Anterior cingulate cortex (tissue), 58 donors: ENCODE measurements at regions not wholly inside any gene's neighbourhood (a gene's known extent, or its start where the extent isn't known, plus 50 kb on each side); places are given as distances from the start of the nearest gene placed in this dataset.

ENCODE experiments used
- DNase-seq, 58 donors: peaks; one replicate each; lab custom pipeline; 2025; lab: John Stamatoyannopoulos, UW

DNA sequence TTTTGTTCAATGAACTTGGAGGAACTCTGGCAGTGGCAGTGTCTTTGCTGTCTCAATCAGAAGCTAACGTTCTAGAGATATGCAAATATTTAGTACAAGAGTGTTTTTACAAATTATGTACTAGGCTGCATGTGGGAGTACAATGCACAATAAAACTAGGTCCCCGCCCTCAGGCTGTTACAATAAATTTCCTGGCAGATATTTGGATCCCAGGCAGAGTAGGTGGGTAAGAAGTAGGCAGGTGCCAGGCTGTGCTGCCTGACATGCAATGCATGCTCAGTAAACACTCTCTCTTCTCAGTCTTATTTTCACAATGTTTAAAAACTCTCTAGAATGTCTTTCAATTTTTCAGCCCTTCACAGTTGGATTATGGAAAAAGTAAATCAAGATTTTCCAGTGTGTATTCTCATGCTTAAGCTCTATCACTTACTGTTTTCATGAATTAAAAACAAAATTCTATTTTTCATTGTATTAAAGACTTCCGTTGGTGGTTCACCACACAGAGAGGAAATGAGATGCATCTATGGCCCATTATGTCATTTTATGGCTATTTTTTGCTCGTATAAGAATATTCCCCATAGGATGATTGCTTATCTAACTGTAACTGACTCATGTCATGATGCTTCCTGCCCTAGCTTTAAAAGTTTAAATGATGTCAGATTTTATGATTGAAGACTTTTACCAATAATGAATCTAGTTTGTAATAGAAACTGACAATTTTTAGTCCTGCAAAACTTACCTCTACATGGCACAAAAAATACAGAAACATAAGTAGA lies 346.1 kb downstream of the RND3 start:
- no peak for DNase-seq

DNA sequence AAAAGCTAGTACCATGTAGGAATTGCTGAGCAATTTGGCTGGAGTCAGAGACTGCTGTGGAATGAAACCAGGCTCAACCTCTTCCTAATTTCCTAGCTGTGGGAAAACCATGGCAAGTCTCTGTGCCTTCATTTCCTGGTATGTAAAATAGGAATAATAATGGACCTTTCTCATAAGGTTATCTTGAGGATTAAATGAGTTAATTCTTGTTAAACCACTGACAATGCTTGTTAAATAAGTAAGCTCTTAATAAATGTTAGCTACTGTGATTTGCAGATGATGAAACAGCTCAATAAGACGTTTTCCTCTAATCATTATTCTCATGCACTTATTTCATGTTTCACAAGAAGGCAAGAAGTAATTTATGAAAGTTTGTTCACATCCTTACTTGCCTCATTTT lies 346.7 kb downstream of the RND3 start:
- no peak for DNase-seq

DNA sequence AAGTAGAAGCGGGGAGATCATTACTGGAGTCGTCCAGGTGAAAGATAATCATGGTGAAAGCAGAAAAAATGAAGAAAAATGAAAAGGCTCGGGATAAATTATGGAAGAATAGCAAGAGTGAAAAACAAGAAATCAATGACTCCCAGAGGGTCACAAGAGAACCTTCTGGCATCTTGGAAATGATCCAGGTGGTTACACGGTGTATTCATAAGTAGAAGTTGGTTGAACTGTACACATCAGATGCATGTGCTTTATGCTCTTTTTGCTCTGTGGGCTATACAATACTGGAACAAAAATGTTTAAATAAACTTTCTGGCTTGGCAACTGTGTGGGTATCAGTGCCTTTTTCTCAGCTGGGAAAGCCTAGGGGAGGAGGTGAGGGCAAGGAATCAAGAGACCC lies 348.9 kb downstream of the RND3 start:
- no peak for DNase-seq

DNA sequence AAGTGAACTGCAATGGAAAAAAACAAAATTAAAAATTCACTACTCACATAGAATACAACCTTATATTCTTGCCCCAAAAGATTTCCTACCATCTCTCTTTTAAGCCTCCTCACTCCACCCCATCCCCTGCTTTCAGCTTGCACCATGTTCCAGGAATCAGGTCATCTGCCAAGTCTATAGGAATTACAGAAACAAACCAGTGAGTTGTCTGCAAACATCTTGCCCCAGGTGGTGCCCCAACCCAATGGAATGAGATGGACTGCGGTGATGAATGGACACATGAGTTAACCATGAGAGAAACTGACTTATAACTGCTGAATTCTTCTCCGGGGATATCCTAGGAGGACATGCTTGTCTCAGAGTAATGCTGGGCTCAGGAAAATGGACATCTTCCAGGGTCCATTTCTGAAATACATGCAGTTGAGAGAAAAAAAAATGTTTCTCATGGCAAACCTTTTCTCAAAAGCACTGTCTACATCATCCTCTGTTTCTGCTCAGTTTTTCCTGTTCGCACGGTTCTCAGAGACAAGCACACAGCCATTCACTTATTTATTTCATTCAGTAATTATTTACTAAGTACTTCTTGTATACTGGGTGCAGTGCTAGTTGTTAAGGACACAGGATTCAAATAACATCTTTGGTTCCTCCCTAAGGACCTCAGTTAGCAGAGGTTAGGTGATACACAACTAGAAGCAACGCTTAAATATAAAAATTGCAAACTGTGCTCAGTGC lies 350.0 kb downstream of the RND3 start:
- DNase-seq, result no peak

DNA sequence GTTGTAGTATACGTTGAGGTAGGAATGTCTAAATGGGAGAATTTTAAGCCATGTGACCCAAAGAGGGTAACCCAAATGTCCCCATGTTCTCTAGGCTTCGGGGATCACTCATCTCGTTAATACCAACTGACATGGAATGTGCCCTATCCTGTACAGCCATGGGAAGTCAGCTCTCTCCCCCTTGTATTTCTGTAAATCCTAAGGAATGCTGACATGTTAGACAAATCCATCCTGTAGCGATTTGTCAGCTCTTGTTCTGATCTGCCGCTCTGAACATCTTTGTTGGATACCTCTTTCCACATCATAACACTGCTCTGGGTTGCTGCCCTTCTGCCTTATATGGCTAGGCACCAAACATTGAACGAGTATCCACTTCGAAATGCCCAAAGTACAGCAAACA lies 350.6 kb downstream of the RND3 start:
- no peak for DNase-seq

DNA sequence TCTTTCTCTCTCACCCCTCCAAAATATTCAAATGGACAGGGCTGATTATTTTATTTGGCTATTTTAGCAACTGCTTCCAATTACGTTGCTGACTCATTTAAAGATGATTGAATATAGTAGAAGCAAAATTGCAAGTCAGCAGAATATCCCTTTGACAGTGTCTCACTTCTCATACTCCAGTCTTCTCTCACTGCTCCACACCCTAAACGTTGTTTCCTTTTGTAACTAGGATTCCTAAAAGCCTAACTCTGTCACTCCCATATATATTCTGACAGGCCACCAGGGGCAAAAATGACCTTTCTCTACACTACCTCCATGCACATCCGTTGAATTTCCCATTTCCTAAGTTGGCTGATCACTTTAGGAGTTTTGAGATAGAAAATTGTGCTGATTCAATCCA lies 351.1 kb downstream of the RND3 start:
- no peak for DNase-seq

DNA sequence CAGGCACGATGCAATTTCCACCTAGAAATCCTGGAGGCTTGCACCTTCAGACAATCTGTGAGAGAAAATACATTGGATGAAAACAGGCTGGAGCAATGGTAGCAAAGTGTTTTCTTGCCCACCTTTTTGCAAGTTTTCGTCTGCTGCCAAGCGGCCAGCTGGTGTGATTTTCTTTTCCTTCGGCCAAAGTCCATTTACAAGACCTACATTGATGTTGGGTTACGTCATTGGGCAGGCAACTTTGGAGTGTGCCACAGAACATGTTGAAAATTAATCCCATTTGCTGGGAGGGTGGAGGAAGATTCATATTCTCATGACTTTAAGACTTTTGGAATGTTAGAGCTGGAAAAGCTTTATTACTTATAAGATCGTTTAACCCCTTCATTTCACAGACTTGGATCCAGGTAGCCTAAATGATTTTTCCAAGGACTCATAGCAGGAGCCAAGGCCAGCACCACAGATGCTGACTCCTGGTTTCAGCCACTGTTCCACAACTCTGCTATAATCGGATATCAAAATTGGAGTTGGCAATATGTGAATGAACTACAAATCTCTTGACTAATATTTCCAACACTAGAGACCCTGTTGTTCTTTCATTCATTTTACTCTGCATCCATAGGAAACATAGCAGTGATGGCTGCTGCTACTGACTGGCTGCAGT lies 352.1 kb downstream of the RND3 start:
- no peak for DNase-seq

DNA sequence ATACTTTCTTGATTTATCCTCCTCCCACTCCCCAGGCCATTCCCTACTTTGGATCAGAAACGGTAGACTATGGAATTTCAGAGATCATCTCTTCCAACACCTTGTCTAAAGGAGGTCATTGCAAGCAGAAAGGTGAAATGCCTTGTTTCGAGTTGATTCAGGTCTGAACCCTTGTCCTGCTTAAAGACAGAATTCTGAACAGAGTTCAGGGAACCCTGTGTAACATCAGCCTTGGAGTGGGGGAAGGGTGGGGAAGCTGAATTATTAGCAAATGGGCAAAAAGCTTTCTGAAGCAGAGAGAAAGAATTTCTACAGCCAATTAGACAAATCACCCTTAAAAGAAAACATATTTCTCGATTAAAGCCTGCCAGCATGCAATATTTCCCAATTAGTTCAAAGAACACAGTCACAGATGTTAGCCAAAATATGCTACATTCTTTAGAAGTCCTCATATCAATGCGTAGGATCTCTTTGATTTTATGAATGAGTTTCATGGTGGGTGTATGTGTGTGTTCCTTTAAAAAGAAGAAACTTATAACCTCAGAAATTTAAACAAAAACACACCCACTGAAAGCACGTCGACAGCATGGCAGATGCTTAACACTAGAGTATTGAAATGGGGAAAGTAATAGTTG lies 353.1 kb downstream of the RND3 start:
- DNase-seq, result no peak

DNA sequence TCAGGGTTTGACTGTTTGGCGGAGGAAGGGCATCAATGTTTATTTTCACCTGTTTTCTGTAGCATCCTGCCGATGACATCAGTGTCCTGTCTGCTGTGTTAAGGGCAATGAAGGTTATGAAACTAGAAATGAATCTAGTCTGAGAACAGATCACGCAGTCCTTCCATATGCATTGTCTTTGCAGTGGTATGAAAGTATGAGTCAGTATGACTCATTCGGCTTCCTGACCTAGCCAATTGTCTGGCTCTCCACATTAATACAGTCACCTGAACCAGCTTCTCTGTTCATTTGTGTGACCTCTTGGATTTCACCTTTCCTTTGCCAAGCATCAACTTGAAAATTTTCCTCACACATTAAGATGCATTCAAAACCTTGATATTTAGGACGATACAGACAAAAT lies 353.8 kb downstream of the RND3 start:
- no peak for DNase-seq

DNA sequence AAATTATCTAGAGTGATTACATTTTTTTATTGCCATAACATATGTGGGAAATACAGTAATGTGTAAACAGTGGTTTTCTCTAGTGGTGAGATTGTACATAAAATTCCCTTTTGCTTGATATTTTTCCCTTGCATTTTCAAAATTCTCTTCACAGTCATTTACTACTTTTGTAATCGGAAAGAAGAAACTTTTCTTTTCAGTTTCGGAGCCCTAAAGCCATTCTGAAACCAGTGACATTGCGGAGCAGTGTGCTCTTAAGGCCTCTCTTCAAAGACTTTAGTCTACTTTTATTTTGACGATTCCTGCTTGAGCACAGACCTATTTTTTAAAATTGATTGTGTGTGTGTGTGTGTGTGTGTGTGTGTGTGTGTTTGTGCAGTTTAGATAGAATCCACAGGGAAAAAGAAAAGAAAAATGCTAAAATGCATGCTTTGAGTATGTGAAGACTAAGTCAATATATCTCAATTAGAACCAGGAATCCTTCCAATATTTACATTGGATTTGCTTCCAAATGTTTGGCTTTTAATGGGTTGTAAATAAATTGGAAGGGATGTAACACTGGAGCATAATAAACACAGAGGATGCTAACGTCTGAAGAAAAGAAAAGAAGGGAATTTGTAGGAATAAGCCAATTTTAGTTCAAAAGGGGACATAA lies 357.4 kb downstream of the RND3 start:
- DNase-seq, result no peak

DNA sequence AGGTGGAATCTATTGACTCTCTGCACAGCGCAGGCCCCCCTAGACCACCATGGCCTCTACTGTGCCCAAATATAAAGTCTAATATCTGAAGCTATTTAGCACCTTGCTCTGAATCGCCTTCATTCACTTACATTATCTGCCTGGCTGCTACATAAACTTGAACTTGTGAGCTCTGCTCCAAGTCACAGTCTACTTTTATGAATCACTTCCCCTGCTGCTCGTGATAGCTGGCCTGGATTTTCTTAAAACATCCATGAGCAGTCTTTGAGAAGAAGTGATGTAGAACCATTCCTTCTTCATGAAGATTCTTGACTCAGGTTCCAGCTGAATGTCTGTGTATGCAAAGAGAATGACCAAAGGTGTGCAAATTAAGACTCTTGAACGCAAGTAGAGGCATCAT lies 359.5 kb downstream of the RND3 start:
- DNase-seq, result no peak

DNA sequence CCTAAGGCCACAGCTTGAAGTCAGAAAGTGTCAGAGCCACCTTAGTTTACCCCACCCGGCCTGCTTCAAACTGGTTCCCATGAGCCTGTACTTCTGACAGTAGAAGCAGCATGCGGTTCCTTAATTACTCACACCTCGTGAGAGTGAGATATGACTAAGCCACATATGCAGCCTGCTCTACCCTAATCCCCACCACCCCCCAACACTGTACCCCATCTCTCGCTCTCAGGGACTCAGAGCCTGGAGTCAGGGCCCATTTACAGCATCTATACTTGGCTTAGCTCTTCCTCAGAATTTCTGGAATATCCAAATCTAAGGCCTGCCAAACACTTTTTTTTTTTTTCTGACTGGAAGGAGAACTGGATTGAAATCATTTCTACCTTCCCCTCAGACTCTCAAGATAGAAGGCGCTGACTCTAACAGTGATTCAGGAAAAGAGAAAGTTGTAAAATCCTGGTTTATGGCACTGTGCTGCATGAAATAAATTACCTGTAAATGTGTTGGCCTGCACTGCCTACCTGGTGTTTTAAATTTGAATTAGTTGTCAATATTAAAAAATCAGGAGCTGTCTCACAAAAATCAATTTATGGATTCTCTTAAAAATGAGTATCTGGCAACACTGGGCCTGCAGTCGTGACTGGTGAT lies 360.0 kb downstream of the RND3 start:
- DNase-seq, result no peak

DNA sequence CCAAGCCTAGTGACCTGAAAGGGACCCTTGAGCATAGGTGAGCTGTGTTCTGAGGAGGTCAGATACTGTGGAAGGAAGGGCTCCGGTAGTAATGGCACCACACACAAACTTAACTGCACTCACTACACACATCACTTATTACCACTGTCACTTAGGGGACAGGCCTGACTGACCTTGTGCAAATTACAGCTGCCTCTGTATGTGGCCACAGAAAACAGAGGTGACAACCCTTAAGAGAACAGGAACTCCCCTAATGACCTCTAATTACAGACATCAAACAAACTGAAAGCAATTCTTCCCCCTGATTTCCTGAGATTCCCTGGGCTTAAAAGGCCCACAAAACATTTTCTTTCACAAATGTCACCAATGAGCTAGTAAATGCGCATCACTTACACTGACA lies 360.6 kb downstream of the RND3 start:
- no peak for DNase-seq

DNA sequence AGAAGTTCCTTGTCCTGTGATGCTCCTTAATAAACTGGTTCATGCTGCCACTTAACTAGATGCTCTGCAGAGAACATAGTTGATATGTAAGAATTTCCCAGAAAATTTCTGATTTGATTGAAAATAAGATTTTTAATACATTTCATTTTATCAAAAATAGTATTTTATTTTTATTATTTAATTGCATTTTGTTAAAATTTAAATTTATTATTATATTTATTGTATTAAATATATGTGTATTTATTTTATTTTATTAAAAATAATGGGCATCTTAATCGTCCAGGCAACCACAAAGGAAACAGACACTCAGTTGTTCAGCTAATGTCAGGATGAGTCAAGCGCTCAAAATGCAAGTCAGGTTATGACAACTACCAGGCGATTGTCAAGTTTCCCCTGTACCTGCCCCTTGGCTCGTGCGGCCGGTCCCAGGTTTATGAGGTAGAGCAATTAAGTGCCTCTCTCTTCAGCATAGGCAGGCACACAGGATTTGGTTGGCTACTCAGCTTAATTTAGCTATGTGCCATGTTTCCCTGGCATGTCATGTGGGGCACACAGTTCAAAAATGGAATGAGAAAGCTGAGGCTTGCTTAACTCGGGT lies 361.2 kb downstream of the RND3 start:
- no peak for DNase-seq

DNA sequence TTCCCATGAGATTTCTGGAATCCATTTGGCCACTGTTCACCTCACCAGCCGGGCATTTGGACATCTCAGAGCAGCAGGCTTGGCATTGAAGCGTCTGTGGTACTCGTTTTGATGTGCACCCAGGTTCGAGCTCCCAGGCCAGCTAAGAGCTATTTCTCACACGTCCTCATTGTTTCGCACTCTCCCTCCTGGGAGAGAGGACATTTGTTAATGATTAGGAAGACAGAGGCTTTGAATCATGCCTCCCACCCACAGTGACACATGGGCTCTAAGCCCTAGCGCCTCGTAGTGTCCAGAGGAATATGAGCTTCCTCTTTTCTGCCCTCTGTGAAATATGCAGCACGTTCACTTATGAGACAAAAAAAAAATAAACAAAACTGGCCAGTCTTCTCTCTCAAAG lies 361.8 kb downstream of the RND3 start:
- DNase-seq, result no peak

DNA sequence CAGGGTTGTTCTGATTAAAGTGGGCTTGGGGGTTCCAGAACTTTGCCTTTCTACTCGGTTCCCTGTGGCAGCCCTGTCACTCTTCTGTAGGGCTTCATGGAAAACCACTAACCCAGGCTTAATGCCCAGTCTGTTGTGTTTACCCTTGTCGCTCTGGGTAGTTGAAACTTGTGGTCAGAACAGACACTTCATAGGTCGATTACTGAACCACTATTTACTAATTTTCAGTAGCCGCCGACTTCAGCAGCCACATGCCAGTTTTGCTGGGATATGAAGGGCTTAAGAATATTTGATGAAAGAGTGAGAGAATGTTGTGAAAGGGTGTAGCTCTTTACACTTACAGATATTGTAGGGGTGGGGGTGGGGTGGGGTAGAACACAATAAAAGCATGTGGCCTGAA lies 362.3 kb downstream of the RND3 start:
- DNase-seq, result no peak

DNA sequence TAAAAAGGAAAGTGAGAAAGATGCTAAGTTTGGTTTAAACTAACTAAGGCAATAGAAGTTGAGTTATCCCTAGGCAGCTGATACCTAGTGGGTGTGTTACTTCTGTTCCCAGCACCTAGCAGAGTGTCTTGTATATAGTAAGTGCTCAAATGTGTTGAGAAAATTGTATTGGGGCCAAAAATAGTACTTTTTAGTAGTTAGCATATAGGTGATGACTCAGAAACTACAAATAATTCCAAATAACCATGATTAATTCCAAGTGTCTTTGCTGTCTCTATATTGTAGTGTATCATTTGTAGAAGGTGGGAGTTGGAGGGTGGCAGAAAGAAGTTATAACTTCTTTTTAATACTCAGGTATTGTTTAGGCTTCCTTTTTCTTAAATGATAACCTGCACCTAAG lies 362.7 kb downstream of the RND3 start:
- no peak for DNase-seq

DNA sequence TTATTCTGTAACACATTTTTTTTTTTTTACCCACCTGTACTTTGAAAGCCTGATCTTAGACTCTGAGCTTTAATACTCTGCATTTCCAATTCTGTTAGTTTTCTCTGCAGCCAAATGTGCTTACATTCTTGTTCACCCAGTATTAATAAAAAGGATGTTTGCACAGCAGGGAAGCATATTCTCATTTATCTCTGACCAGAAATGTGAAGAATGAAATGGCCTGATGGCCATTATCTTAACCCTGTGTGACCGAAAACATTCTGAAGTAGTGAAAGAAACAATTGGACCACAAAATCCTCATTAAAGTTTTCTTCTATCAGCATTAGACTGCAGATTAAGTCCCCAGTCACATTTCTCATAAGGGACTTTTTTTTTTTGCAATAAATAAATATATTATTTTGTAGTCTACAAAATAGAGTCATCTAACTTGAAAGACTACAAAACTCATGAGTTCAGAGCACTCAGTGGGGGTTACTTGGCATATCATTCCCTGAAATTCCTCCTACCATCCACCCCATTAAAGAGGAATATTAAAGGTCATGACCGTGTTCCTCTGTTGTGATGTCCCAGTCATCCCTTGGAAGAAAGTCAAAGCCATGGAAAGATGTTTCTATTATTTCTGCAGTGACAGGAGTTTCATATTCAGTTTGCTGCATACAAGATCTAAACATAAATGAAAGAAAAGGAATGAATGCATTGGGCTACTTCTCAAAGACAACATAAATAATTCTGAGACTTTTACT lies 364.4 kb downstream of the RND3 start:
- DNase-seq, result no peak

DNA sequence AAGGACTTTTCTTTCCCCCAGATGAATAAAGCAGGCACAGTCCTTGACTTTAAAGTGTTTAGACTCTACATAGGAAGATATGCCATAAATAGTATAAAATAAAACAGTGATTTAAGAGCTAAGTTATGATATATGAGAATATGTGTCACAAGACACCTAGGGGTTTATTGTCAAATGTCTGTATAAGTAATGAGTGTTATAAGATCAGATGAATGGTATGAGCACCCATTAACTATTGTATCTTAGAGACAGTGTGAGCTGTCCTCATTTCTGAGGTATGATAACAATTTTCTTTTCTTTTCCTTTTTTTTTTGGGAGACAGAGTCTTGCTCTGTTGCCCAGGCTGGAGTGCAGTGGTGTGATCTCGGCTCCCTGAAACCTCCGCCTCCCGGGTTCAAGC lies 365.3 kb downstream of the RND3 start:
- no peak for DNase-seq
